GM12878 (cell line): ENCODE measurements at regions not wholly inside any gene's neighbourhood (a gene's known extent, or its start where the extent isn't known, plus 50 kb on each side); places are given as distances from the start of the nearest gene placed in this dataset.

Experiments used
- BACH1 ChIP-seq: fragments of 450-650 bp; IDR thresholded peaks from 2 replicates; pipeline ENCODE4 v1.6.1; 2017; ENCODE audit warnings: mild to moderate bottlenecking, borderline replicate concordance
- BHLHE40 ChIP-seq, 2 experiments: fragments of 450-650 bp in 1 of 2; IDR thresholded peaks; 2 replicates each; pipeline ENCODE4 v1.6.1; 2011 to 2017; ENCODE audit warnings: low read depth in 2 of 2, borderline replicate concordance in 1 of 2, improper control_type of control experiment in 1 of 2, low read length in 1 of 2, mild to moderate bottlenecking in 1 of 2
- CBX3 ChIP-seq: fragments of 200-600 bp; sonication (generic); IDR thresholded peaks from 2 replicates; pipeline ENCODE4 v1.6.1; 2016; ENCODE audit warnings: low read depth, borderline replicate concordance
- CHD1 ChIP-seq: IDR thresholded peaks from 2 replicates; pipeline ENCODE4 v1.6.1; 2012; ENCODE audit warnings: low read depth, low read length, improper control_type of control experiment
- EED ChIP-seq: sonication (generic); IDR thresholded peaks from 2 replicates; pipeline ENCODE4 v1.6.1; 2016; ENCODE audit warnings: antibody characterized with exemption, low read depth
- FOXK2 ChIP-seq: fragments of 450-650 bp; IDR thresholded peaks from 2 replicates; pipeline ENCODE4 v1.6.1; 2017; ENCODE audit warnings: mild to moderate bottlenecking, moderate library complexity
- GABPA ChIP-seq: IDR thresholded peaks from 2 replicates; pipeline ENCODE4 v1.6.1; 2014; ENCODE audit warnings: antibody characterized with exemption, low read depth, mild to moderate bottlenecking, inconsistent platforms
- HDAC6 ChIP-seq: fragments of 200-600 bp; sonication (generic); IDR thresholded peaks from one replicate; pipeline ENCODE4 v1.8.0; 2017; ENCODE audit warnings: antibody characterized with exemption; ENCODE audit not compliant: unreplicated experiment
- MLLT1 ChIP-seq: fragments of 450-650 bp; IDR thresholded peaks from 2 replicates; pipeline ENCODE4 v1.6.1; 2016; ENCODE audit warnings: mild to moderate bottlenecking
- NFYB ChIP-seq: IDR thresholded peaks from 2 replicates; pipeline ENCODE4 v1.6.1; 2011; ENCODE audit warnings: low read depth, mild to moderate bottlenecking, low read length, improper control_type of control experiment, moderate library complexity; ENCODE audit not compliant: insufficient read depth
- PAX5 ChIP-seq: IDR thresholded peaks from 2 replicates; pipeline ENCODE4 v1.6.1; 2011; ENCODE audit warnings: low read depth, low read length, borderline replicate concordance
- SIX5 ChIP-seq: IDR thresholded peaks from 2 replicates; pipeline ENCODE4 v1.6.1; 2011; ENCODE audit warnings: mild to moderate bottlenecking, low read depth, low read length, moderate library complexity; ENCODE audit not compliant: severe bottlenecking
- SMAD1 ChIP-seq: fragments of 450-650 bp; IDR thresholded peaks from 2 replicates; pipeline ENCODE4 v1.6.1; 2018; ENCODE audit warnings: mild to moderate bottlenecking, low read depth; ENCODE audit not compliant: partially characterized antibody
- TBL1XR1 ChIP-seq: IDR thresholded peaks from 2 replicates; pipeline ENCODE4 v1.6.1; 2012; ENCODE audit warnings: low read depth, low read length, improper control_type of control experiment
- TCF7 ChIP-seq: IDR thresholded peaks from 2 replicates; pipeline ENCODE4 v1.6.1; 2014; ENCODE audit warnings: antibody characterized with exemption, borderline replicate concordance
- YBX1 ChIP-seq: fragments of 450-650 bp; IDR thresholded peaks from 2 replicates; pipeline ENCODE4 v1.6.1; 2016; ENCODE audit warnings: antibody characterized with exemption
- ZBTB33 ChIP-seq: fragments of 450-650 bp; IDR thresholded peaks from 2 replicates; pipeline ENCODE4 v1.6.1; 2017; ENCODE audit warnings: mild to moderate bottlenecking
- ZBTB40 ChIP-seq: fragments of 450-650 bp; IDR thresholded peaks from 2 replicates; pipeline ENCODE4 v1.6.1; 2016; ENCODE audit warnings: mild to moderate bottlenecking, moderate library complexity, borderline replicate concordance
- ZNF622 ChIP-seq: fragments of 450-650 bp; IDR thresholded peaks from 2 replicates; pipeline ENCODE4 v1.6.1; 2017; ENCODE audit warnings: mild to moderate bottlenecking, inconsistent platforms
- TF ChIP-seq, protein P1 (sequence below): fragments of 450-650 bp; IDR thresholded peaks from 2 replicates; pipeline ENCODE4 v1.6.1; 2017; ENCODE audit warnings: mild to moderate bottlenecking, moderate library complexity

DNA sequence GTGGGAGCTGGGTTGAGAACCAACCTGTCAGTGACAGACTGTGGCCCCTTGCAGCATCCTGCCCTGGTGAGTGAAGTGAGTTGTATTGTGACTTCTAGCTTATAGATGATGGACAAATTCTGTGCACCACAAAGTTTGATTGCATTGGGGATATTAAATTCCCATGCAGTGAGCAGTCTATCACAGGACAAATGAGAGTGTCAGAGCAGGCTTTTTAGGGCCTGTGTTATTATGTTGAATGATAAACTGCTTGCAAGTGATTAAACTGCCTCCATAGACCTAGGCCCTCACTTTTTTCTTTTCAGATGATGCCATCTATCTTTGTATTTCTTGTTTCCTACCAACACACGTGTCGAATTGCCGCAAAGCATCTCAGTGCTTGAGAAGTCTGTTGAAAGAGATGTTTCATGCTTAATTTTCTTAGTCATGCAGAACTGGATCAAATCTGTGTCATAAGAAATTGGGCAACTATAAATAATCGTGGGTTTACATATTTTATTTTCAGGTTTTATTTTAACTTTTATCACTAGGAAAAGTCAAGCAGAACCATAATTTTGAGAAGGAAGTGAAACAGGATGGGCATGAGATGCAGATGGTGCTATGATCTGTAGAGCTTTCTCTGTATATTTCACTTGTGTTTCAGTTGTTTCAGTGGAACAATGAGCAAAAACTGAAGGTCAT, 199.2 kb downstream of the S1PR1 start (continued):
- TF ChIP-seq ZBTB40 (no peak), TBL1XR1 (no peak), TCF7 (no peak), BHLHE40 (IDR thresholded peaks at IDR 0.05; ENCODE audit: borderline replicate concordance in 1 of 2, low read depth in 2 of 2, low read length in 1 of 2) (peak in 1 of 2 experiments; percentile 67; a peak in 3 of 4 replicates), FOXK2 (no peak), SIX5 (no peak), ZBTB33 (no peak), SMAD1 (no peak), GABPA (no peak), EED (no peak), ZNF622 (no peak), BACH1 (no peak), NFYB (no peak), PAX5 (no peak), MLLT1 (no peak), YBX1 (no peak), CHD1 (no peak), HDAC6 (no peak), CBX3 (no peak)
- TF ChIP-seq, protein P1, sequence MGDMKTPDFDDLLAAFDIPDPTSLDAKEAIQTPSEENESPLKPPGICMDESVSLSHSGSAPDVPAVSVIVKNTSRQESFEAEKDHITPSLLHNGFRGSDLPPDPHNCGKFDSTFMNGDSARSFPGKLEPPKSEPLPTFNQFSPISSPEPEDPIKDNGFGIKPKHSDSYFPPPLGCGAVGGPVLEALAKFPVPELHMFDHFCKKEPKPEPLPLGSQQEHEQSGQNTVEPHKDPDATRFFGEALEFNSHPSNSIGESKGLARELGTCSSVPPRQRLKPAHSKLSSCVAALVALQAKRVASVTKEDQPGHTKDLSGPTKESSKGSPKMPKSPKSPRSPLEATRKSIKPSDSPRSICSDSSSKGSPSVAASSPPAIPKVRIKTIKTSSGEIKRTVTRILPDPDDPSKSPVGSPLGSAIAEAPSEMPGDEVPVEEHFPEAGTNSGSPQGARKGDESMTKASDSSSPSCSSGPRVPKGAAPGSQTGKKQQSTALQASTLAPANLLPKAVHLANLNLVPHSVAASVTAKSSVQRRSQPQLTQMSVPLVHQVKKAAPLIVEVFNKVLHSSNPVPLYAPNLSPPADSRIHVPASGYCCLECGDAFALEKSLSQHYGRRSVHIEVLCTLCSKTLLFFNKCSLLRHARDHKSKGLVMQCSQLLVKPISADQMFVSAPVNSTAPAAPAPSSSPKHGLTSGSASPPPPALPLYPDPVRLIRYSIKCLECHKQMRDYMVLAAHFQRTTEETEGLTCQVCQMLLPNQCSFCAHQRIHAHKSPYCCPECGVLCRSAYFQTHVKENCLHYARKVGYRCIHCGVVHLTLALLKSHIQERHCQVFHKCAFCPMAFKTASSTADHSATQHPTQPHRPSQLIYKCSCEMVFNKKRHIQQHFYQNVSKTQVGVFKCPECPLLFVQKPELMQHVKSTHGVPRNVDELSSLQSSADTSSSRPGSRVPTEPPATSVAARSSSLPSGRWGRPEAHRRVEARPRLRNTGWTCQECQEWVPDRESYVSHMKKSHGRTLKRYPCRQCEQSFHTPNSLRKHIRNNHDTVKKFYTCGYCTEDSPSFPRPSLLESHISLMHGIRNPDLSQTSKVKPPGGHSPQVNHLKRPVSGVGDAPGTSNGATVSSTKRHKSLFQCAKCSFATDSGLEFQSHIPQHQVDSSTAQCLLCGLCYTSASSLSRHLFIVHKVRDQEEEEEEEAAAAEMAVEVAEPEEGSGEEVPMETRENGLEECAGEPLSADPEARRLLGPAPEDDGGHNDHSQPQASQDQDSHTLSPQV, result no peak
